Suprapubic skin (tissue), 4 donors: ENCODE measurements at regions not wholly inside any gene's neighbourhood (a gene's known extent, or its start where the extent isn't known, plus 50 kb on each side); places are given as distances from the start of the nearest gene placed in this dataset.
"Not testable (repeated sequence)": the region's sequence is repeated elsewhere in the genome, so short reads cannot be mapped to it uniquely, and the experiment has no call there.

Experiments
- DNase-seq, 2 donors: peaks; one replicate each; pipeline ENCODE4 v3.0.0-alpha.2; 2019; ENCODE audit warnings: low spot score in 2 of 2
- H3K27ac ChIP-seq: fragments of 200-600 bp; sonication (generic); one replicate; pipeline ENCODE4 v1.5.1; 2019
- H3K27me3 ChIP-seq: fragments of 200-600 bp; sonication (generic); one replicate; pipeline ENCODE4 v1.5.1; 2019
- H3K36me3 ChIP-seq: fragments of 200-600 bp; sonication (generic); one replicate; pipeline ENCODE4 v1.5.1; 2019
- H3K4me1 ChIP-seq: fragments of 200-600 bp; sonication (generic); one replicate; pipeline ENCODE4 v1.5.1; 2019
- H3K4me3 ChIP-seq: fragments of 200-600 bp; sonication (generic); one replicate; pipeline ENCODE4 v1.5.1; 2019; ENCODE audit warnings: mild to moderate bottlenecking
- H3K9me3 ChIP-seq: fragments of 200-600 bp; sonication (generic); one replicate; pipeline ENCODE4 v1.5.1; 2019
- EP300 ChIP-seq: sonication (generic); formaldehyde crosslinking; IDR thresholded peaks from one replicate; pipeline ENCODE4 v1.6.1; 2017; ENCODE audit warnings: antibody characterized with exemption
- POLR2A ChIP-seq, 2 donors: fragments of 450-650 bp; IDR thresholded peaks; one replicate each; pipeline ENCODE4 v1.6.1; 2017; ENCODE audit warnings: antibody characterized with exemption in 2 of 2, mild to moderate bottlenecking in 2 of 2, moderate library complexity in 2 of 2
- POLR2AphosphoS5 ChIP-seq, 3 donors: sonication (generic); formaldehyde crosslinking; IDR thresholded peaks; one replicate each; pipeline ENCODE4 v1.6.1; 2017; ENCODE audit warnings: antibody characterized with exemption in 3 of 3
- WGBS: methylation state at CpG from one replicate; pipeline ENCODE4 v1.1.5; 2018; 5-methylcytosine and 5-hydroxymethylcytosine counted together
- TF ChIP-seq, protein P1 (sequence below), 2 donors: fragments of 200-600 bp in 1 of 2; fragments of 450-650 bp in 1 of 2; sonication (generic) in 1 of 2; IDR thresholded peaks; one replicate each; pipeline ENCODE4 v1.5.1; 2016 to 2019; ENCODE audit warnings: antibody characterized with exemption in 2 of 2, mild to moderate bottlenecking in 1 of 2, moderate library complexity in 1 of 2

DNA sequence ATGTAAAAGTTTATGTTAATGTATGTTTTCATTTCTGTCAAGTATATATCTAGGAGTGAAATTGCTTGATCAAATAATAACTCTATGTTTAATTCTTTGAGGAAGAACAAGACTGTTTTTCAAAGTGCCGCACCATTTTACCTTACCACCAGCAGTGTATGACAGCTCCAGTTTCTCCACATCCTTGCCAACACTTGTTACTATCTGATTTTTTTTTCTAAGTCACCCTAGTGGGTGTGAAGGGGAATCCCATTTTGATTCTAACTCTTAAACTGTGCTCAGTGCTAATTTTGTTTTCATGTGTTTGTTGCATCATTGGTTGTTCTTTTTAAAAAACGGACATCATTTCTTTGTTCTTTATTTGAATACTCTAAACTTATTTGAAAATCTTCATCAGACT, 120.2 kb upstream of the CDK6 start:
- whole genome bisulfite sequencing, result 86% methylated on average over 2 of the region's 2 CpGs
- TF ChIP-seq POLR2AphosphoS5 (IDR thresholded peaks at IDR 0.05) (no peak), POLR2A (IDR thresholded peaks at IDR 0.05) (no peak), EP300 (no peak)
- TF ChIP-seq, protein P1, sequence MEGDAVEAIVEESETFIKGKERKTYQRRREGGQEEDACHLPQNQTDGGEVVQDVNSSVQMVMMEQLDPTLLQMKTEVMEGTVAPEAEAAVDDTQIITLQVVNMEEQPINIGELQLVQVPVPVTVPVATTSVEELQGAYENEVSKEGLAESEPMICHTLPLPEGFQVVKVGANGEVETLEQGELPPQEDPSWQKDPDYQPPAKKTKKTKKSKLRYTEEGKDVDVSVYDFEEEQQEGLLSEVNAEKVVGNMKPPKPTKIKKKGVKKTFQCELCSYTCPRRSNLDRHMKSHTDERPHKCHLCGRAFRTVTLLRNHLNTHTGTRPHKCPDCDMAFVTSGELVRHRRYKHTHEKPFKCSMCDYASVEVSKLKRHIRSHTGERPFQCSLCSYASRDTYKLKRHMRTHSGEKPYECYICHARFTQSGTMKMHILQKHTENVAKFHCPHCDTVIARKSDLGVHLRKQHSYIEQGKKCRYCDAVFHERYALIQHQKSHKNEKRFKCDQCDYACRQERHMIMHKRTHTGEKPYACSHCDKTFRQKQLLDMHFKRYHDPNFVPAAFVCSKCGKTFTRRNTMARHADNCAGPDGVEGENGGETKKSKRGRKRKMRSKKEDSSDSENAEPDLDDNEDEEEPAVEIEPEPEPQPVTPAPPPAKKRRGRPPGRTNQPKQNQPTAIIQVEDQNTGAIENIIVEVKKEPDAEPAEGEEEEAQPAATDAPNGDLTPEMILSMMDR (IDR thresholded peaks at IDR 0.05), result no peak
- H3K27me3 ChIP-seq, result no peaks in the 10 kb centered on the region
- no peak overlapping the region for H3K27ac ChIP-seq
- H3K36me3 ChIP-seq, result no peaks in the 10 kb centered on the region
- no peak overlapping the region for H3K4me3 ChIP-seq
- DNase-seq, result no peak
- H3K4me1 ChIP-seq, result no peaks in the 10 kb centered on the region
- H3K9me3 ChIP-seq, result peaks cover 5% of the 10 kb centered on the region

DNA sequence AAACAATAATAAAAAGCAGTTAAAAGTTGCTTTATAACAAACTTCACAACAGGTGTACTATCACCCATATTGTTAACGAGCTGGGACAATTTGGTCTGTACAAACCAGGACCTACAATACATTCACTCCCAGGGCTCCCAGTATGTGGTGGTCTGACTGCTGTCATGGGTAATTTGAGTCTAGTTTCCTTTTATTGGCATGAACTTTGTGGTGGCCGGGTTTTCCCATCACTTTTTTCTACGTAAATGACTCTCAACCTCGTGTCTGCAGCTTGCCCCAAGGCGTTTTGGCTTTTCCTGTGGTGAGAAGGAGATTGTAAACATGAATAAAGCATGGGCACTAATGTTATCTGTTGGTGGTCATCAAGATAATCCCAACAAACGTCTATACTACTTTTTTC, 118.7 kb upstream of the CDK6 start:
- Histone ChIP-seq H3K27ac (no peak overlapping the region), H3K4me3 (no peak overlapping the region), H3K4me1 (no peaks in the 10 kb centered on the region), H3K36me3 (no peaks in the 10 kb centered on the region), H3K27me3 (no peaks in the 10 kb centered on the region), H3K9me3 (peaks cover 5% of the 10 kb centered on the region)
- no peak for DNase-seq
- no peak for TF ChIP-seq EP300
- WGBS, result 62% methylated on average over 6 of the region's 6 CpGs

DNA sequence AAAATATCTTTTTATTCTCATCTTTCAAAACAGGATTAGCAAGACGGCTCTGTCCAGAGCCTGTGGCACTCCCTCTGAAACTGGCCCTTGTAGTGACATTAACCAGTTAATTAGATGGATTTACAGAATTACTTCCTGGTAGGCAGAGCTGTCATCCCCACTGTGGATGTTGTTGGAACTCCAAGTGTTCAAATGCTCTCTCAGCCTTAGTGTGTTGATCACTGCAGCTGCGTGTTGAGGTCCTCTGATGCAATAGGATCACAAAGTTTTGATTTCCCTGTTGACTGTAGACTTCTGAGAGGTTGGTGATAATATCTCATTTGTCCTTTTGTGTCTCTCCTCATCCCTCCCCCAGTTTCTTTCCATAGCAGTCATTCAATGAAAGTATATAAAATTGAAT, 117.3 kb upstream of the CDK6 start:
- H3K9me3 ChIP-seq, result peaks cover 5% of the 10 kb centered on the region
- H3K27me3 ChIP-seq, result no peaks in the 10 kb centered on the region
- no peaks in the 10 kb centered on the region for H3K4me1 ChIP-seq
- H3K27ac ChIP-seq, result no peak overlapping the region
- no peak overlapping the region for H3K4me3 ChIP-seq
- TF ChIP-seq POLR2A (IDR thresholded peaks at IDR 0.05) (no peak), EP300 (no peak), POLR2AphosphoS5 (IDR thresholded peaks at IDR 0.05) (no peak)
- TF ChIP-seq, protein P1 (IDR thresholded peaks at IDR 0.05), result no peak
- no peaks in the 10 kb centered on the region for H3K36me3 ChIP-seq
- no peak for DNase-seq
- WGBS, result 40% methylated on average over 2 of the region's 2 CpGs

- Histone ChIP-seq H3K36me3 (no peaks in the 10 kb centered on the region), H3K27me3 (no peaks in the 10 kb centered on the region), H3K9me3 (no peaks in the 10 kb centered on the region), H3K4me3 (no peak overlapping the region), H3K4me1 (peaks cover 3% of the 10 kb centered on the region), H3K27ac (no peak overlapping the region)
- no peak for TF ChIP-seq POLR2AphosphoS5 (IDR thresholded peaks at IDR 0.05)
- TF ChIP-seq, protein P1 (IDR thresholded peaks at IDR 0.05), result no peak
- TF ChIP-seq POLR2A (IDR thresholded peaks at IDR 0.05), result no peak
- TF ChIP-seq EP300, result no peak
- 65% methylated on average over 1 of the region's 1 CpG for WGBS
- no peak for DNase-seq
Measured at GRCh38 chr7:92949748-92950147, 113.4 kb upstream of the CDK6 start.

GRCh38 chr7:92945840-92946239, 109.5 kb upstream of the CDK6 start:
- WGBS, result 52% methylated on average over 4 of the region's 4 CpGs
- TF ChIP-seq POLR2AphosphoS5 (IDR thresholded peaks at IDR 0.05), result no peak
- TF ChIP-seq POLR2A (IDR thresholded peaks at IDR 0.05), result no peak
- TF ChIP-seq, protein P1 (IDR thresholded peaks at IDR 0.05), result no peak
- TF ChIP-seq EP300, result no peak
- no peak for DNase-seq

DNA sequence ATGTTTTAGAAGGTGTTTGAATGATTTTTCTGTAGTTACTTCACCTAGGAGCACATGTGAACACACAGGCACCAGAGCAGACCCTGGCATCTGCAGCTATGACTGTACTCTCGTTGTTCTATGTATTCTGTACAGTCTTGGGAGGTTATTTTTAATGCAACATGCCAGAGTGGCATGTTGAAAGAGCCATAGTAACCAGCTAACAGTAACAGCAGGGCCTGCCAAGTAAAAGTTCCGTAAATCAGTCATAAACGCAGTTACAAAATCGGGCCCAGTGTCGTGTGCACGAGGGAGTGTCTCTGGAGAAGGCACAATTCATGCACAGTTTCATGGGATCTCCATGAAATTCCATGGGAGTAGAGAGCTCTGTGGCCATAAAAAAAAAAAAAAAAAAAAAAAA, 108.3 kb upstream of the CDK6 start:
- TF ChIP-seq EP300 (no peak), POLR2AphosphoS5 (IDR thresholded peaks at IDR 0.05) (no peak), POLR2A (IDR thresholded peaks at IDR 0.05) (no peak)
- TF ChIP-seq, protein P1 (IDR thresholded peaks at IDR 0.05), result no peak
- Histone ChIP-seq H3K4me1 (peaks cover 19% of the 10 kb centered on the region), H3K27me3 (no peaks in the 10 kb centered on the region), H3K27ac (peak overlapping the region; percentile 71), H3K4me3 (no peak overlapping the region), H3K36me3 (no peaks in the 10 kb centered on the region), H3K9me3 (peaks cover 9% of the 10 kb centered on the region)
- WGBS, result 29% methylated on average over 6 of the region's 6 CpGs
- DNase-seq, result no peak

More at GRCh38 chr7:92945840-92946239, 109.5 kb upstream of the CDK6 start:
- Histone ChIP-seq H3K4me3 (no peak overlapping the region), H3K4me1 (peaks cover 19% of the 10 kb centered on the region), H3K36me3 (no peaks in the 10 kb centered on the region), H3K27me3 (no peaks in the 10 kb centered on the region), H3K27ac (peak overlapping the region; percentile 24), H3K9me3 (no peaks in the 10 kb centered on the region)

GRCh38 chr7:92942706-92943105, 106.3 kb upstream of the CDK6 start:
- H3K27ac ChIP-seq, DNase-seq, H3K36me3 ChIP-seq, H3K27me3 ChIP-seq, H3K4me3 ChIP-seq: not testable (repeated sequence)
- H3K4me1 ChIP-seq, result peaks cover 19% of the 10 kb centered on the region
- WGBS, result 71% methylated on average over 1 of the region's 1 CpG
- peaks cover 11% of the 10 kb centered on the region for H3K9me3 ChIP-seq
